HG03095 (cell line): ENCODE measurements at regions not wholly inside any gene's neighbourhood (a gene's known extent, or its start where the extent isn't known, plus 50 kb on each side); places are given as distances from the start of the nearest gene placed in this dataset.

ENCODE experiments used
- ATAC-seq: cut with Tn5 transposase; IDR thresholded peaks from one replicate; pipeline ENCODE4 v1.9.1; 2021; ENCODE audit warnings: moderate library complexity; ENCODE audit not compliant: unreplicated experiment

GRCh38 chr10:104574838-104575237 lies 66.3 kb upstream of the SORCS3 start:
- no peak for ATAC-seq

GRCh38 chr10:104576611-104577010 lies 64.5 kb upstream of the SORCS3 start:
- ATAC-seq = no peak

- no peak for ATAC-seq
These were observed 63.9 kb upstream of the SORCS3 start for GRCh38 chr10:104577163-104577562.

- no peak for ATAC-seq
These were observed 63.1 kb upstream of the SORCS3 start for GRCh38 chr10:104577861-104578521.

- ATAC-seq = no peak
These were observed 62.4 kb upstream of the SORCS3 start for GRCh38 chr10:104578671-104579070.

- ATAC-seq = no peak
These were observed 62.0 kb upstream of the SORCS3 start for GRCh38 chr10:104579136-104579535.

- ATAC-seq = no peak
These were observed 60.8 kb upstream of the SORCS3 start for GRCh38 chr10:104580321-104580720.

GRCh38 chr10:104580774-104581675 lies 60.1 kb upstream of the SORCS3 start:
- peak; percentile 86 for ATAC-seq

- ATAC-seq = no peak
These were observed 59.0 kb upstream of the SORCS3 start for GRCh38 chr10:104581884-104582601.

GRCh38 chr10:104582602-104582951 lies 58.5 kb upstream of the SORCS3 start:
- ATAC-seq = no peak

GRCh38 chr10:104582966-104583365 lies 58.1 kb upstream of the SORCS3 start:
- no peak for ATAC-seq

GRCh38 chr10:104584541-104584940 lies 56.5 kb upstream of the SORCS3 start:
- ATAC-seq = no peak

- no peak for ATAC-seq
These were observed 53.3 kb upstream of the SORCS3 start for GRCh38 chr10:104587751-104588150.

GRCh38 chr10:104589431-104589830 lies 51.7 kb upstream of the SORCS3 start:
- ATAC-seq = no peak

GRCh38 chr10:104589871-104590270 lies 51.2 kb upstream of the SORCS3 start:
- ATAC-seq = no peak
